Erythroblast (primary cell): ENCODE measurements at regions not wholly inside any gene's neighbourhood (a gene's known extent, or its start where the extent isn't known, plus 50 kb on each side); places are given as distances from the start of the nearest gene placed in this dataset.
"Not testable (repeated sequence)": the region's sequence is repeated elsewhere in the genome, so short reads cannot be mapped to it uniquely, and the experiment has no call there.

ENCODE experiments used
- DNase-seq, 2 experiments: peaks; one replicate each; lab custom pipeline; 2025; lab: John Stamatoyannopoulos, UW
- GATA1 ChIP-seq: IDR thresholded peaks from 2 replicates; pipeline ENCODE4 v1.6.1; 2011; ENCODE audit warnings: low read depth, mild to moderate bottlenecking, control low read depth, low read length, moderate library complexity
- POLR2A ChIP-seq: IDR thresholded peaks from 2 replicates; pipeline ENCODE4 v1.6.1; 2011; ENCODE audit warnings: mild to moderate bottlenecking, low read length

- DNase-seq: no peak
- no peak for TF ChIP-seq GATA1
- TF ChIP-seq POLR2A: no peak
These were observed 282.1 kb downstream of the MIAT start for GRCh38 chr22:26939466-26939865.

DNA sequence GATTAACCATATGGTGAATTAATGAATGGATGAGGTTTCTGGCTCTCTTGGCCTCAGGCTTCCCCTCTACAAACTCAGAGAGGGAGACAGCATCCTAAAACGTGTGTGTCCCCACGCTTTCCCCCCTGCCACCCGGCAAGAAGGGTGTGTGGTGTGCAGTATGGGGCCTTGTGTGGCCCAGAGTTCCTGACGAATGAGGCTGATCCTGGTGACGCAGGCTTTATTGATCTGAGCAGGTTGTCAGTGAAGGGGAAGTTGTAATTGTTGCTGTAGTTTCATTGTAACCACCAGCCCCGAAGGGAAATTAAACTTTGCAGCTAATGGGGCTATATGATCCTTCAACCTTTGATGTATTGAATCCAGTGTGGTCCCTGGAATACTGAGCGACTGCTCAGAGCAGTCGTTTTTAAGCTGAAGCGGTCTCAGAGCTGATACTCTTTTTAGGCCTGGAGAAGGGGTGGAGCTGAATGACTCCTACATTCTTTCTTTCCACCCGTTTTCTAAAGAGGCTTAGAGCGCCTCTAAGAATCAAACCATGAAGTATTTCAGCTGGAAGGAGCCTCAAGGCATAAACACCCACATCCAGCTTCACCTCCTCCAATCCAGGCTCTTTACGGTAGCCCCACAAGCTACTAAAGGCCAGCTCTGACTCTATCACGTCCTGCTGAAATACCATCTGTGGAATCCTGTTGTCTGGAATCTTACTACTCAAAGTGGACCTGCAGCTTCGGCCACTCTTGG, 284.7 kb downstream of the MIAT start:
- TF ChIP-seq GATA1: no peak
- TF ChIP-seq POLR2A: no peak

DNA sequence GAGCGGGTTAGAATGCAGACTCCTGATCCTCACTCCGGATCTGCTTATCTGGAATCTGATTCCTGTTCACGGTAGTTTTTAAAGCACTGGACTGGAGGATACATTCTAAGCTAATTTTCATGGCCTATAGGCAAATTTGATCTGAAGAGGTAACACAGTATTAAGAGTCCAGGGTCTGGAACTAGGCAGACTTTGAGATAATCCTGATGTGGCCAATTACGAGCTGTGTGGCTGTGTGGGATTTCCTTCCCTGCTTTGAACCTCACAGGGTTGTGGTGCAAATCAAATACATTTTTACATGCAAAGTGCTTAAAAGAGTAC, 285.2 kb downstream of the MIAT start:
- no peak for TF ChIP-seq POLR2A
- TF ChIP-seq GATA1: no peak
- no peak for DNase-seq

More for the DNA sequence above, 284.7 kb downstream of the MIAT start:
- DNase-seq: no peak

DNA sequence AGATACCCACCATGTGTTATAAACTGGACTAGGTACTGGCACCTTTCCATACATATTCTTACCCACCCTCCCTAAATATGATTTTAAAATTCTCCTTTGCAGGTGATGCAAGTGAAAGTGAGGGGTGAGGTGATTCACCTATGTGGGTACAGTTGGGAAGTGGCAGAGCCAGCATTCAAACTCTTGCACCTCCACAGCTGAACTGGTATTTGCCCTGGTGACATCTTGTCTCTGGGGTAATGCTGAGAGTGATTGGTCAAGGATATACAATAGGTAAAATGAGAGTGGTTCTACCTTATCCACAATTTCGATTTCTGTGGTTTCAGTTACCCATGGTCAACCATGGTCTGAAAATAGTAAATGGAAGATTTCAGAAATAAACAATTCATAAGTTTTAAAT, 288.2 kb downstream of the MIAT start:
- TF ChIP-seq POLR2A: no peak
- no peak for TF ChIP-seq GATA1

DNA sequence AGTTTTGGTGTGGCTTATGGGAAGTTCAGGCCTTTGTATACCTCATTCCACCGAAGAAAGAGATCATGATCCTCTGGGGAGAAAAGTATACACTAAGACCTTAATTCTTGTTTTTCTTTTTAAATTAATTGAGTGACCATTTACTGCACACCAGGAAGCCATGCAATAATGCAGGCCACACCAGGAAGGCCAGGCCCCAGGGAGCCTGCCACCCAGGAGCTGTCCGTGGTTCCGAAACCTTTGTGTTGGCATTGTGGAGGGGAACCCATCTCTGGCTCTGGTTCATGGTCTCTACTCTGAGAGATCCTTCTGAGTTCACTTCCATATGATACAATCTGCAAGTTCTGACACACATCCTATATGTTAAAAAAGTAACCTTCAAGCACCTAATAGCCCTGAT, 291.8 kb downstream of the MIAT start:
- DNase-seq: no peak
- no peak for TF ChIP-seq GATA1
- no peak for TF ChIP-seq POLR2A

More for the DNA sequence above, 288.2 kb downstream of the MIAT start:
- no peak for DNase-seq

- not testable (repeated sequence) for DNase-seq
These were observed 293.8 kb downstream of the MIAT start for GRCh38 chr22:26951139-26951538.

GRCh38 chr22:26952004-26952403, 294.6 kb downstream of the MIAT start:
- TF ChIP-seq GATA1: no peak
- no peak for TF ChIP-seq POLR2A

DNA sequence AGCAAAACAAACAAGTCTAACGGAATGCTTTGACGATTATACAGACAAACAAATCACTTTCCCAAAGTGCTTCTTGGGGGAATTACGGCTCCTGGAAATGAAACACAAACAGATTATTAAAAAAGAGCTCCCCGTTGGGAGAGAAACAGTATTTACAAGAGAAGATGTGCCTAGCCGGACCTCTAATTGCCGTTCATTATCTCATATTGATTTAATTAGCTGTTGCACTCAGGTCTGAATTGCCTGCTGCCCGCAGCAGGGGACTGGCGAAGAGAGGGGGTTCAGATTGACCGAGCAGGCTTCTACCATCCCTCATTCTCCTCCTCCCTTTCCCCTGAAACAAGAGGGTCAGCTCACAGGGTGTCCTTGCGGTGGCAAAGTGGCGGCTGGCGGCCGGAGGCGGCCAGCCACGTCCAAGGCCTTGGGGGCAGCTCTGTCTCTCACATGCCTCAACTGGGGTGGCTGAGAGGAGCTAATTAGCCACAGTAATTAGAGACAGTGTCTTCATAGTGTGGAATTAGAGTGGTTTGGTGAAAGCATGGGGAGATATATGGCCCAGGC, 295.1 kb downstream of the MIAT start:
- TF ChIP-seq GATA1 (no peak), POLR2A (no peak)
- DNase-seq: no peak

More at GRCh38 chr22:26952004-26952403, 294.6 kb downstream of the MIAT start:
- DNase-seq: no peak

GRCh38 chr22:26953012-26953883, 295.9 kb downstream of the MIAT start:
- no peak for DNase-seq
- TF ChIP-seq GATA1: no peak
- no peak for TF ChIP-seq POLR2A

GRCh38 chr22:26956371-26956770, 299.0 kb downstream of the MIAT start:
- no peak for DNase-seq
- TF ChIP-seq POLR2A: no peak
- no peak for TF ChIP-seq GATA1

DNA sequence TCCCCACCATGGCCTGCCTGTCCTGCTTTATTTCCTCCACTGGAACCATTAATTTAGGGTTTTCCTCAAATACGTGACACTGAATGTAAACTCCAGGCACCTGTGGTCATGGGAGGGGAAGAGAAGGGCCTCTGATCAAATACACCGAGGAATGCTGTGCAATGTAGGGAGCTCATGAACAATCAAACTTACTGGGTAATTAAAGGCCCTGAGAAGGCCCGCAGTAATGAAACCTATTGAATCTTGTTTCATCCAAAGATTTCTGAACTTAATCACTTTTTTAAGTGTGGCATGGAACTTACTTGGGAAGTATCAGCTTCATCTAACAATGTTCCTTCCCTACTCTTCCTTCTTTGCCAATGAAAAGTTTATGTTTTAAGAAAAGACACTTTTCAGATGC, 299.8 kb downstream of the MIAT start:
- no peak for TF ChIP-seq POLR2A
- TF ChIP-seq GATA1: no peak
- no peak for DNase-seq

DNA sequence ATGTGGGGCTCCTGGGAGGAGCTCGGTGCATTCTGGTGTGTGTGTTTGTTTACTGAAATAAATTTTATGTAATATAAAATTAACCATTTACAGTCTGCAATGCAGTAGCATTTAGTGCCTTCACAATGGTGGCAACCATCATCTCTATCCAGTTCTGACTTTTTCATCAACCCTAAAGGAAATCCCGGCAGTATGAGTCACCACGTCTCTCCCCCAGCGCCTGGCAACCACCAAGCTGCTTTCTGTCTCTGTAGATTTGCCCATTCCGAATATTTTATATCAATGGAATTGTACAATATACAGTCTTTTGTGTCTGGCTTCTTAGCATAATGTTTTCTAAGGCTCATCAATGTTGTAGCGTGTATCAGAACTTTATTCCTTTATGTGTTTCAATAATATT, 300.5 kb downstream of the MIAT start:
- TF ChIP-seq GATA1 (no peak), POLR2A (no peak)
- DNase-seq: no peak

DNA sequence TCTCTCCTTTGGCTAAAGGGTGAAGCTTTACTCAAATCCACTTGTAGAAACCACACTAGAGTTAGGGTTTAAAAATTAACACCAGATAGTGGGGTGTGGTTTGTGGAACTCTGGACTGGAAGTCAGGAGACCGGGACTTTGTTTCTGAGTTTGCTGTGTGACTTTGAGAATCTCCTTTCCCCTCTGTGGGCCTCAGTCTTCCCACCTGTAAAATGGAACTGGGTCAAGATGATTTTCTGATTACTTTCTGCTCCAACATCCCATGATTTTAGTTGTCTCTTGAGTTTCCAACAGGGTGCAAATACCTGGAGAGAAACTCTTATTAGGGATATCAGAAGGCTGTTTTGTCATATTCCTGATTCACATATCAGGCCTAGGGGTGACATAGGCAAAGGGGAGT, 301.0 kb downstream of the MIAT start:
- no peak for DNase-seq
- TF ChIP-seq POLR2A (no peak), GATA1 (no peak)

- no peak for DNase-seq
- TF ChIP-seq POLR2A (no peak), GATA1 (no peak)
These were observed 307.3 kb downstream of the MIAT start for GRCh38 chr22:26964642-26965041.
